GM12872 (cell line): ENCODE measurements at regions not wholly inside any gene's neighbourhood (a gene's known extent, or its start where the extent isn't known, plus 50 kb on each side); places are given as distances from the start of the nearest gene placed in this dataset.

ENCODE experiments used
- TF ChIP-seq, protein P1 (sequence below): IDR thresholded peaks from 3 replicates; pipeline ENCODE4 v1.5.1; 2011; ENCODE audit warnings: low read depth, mild to moderate bottlenecking, low read length, moderate library complexity; ENCODE audit not compliant: insufficient read depth

DNA sequence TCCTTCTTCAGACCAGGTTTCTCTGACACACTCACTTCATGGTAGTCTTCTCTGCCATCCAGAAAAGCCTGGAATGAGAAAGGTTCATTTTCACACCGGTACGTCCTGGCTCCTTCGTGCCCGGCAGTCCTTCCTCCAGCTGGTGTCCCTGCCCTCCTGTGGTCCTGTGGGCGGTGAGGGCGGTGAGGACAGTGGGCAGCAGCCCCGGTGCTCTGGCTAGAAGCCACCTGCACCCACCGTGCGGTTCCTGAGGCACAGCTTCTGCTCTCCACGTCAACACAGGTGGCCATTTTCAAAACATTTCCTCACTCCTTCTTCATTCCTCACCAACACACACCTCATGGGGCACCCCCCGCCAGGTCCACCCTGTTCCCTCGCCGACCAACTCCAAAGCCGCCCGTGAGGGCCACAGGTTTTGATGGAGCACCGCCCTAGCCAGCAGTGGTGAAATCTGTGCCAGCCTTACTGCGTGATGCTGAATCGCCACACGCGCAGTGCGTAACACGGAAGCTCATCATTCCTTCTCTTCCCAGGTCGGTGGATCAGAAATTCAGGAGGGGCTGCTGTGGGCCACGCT lies 251.4 kb upstream of the RNF32 start:
- TF ChIP-seq, protein P1, sequence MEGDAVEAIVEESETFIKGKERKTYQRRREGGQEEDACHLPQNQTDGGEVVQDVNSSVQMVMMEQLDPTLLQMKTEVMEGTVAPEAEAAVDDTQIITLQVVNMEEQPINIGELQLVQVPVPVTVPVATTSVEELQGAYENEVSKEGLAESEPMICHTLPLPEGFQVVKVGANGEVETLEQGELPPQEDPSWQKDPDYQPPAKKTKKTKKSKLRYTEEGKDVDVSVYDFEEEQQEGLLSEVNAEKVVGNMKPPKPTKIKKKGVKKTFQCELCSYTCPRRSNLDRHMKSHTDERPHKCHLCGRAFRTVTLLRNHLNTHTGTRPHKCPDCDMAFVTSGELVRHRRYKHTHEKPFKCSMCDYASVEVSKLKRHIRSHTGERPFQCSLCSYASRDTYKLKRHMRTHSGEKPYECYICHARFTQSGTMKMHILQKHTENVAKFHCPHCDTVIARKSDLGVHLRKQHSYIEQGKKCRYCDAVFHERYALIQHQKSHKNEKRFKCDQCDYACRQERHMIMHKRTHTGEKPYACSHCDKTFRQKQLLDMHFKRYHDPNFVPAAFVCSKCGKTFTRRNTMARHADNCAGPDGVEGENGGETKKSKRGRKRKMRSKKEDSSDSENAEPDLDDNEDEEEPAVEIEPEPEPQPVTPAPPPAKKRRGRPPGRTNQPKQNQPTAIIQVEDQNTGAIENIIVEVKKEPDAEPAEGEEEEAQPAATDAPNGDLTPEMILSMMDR = no peak

DNA sequence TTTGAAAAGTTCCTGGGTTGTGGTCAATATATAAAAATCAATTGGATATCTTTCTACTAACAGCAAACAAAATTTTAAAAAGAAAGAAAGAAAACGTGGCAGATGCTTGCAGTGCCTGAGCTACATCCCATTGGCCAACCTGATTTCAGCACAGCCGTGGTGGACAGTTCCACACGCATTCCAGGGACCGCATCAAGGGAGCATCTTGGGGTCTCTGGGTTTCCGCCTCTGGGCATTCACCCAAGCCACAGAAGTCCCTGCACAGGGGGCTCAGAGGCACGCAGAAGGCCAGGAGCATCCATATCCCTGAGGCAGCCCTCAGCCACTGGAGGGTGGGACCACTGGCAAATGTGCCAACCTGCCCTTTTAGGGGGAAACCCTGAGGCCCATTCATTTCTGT lies 254.5 kb upstream of the RNF32 start:
- TF ChIP-seq, protein P1 = no peak

DNA sequence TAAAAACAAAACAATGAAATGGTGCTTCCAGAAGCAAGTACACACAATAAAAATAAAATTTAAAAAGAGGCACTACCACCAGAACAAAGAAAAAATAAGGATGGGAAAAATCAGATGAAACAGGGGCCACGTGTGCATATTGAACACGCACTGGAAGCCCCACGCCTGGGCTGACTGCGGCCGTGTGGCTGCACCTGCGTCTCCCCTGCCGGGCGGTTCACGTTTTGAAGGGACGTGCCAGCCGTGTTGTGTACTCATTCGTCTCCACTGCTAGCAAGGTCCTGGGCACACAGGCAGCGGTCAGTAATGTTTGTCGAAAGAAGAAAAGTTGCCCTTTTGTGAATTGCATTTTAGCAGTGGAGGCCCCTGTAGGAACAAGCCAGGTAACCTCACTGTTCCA lies 255.9 kb upstream of the RNF32 start:
- TF ChIP-seq, protein P1 = no peak

DNA sequence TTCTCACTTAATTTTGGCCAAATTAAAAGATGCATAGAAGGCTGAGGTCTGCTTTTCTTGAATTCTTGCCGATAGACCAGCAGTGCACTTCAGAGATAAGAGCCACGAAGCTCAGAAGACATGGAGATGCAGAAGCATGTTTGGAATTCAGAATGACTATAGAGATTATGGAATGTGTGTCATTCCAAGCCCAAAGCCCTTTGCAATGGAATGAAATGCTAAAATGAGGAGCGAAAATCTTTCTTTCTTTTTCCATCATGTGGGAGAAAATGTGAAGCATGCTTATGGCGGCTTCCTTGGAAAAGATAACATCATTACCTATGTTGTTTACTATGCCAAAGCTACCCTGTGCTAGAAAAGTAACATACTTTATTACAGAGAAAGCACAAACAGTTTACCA lies 257.0 kb upstream of the RNF32 start:
- TF ChIP-seq, protein P1 = no peak

DNA sequence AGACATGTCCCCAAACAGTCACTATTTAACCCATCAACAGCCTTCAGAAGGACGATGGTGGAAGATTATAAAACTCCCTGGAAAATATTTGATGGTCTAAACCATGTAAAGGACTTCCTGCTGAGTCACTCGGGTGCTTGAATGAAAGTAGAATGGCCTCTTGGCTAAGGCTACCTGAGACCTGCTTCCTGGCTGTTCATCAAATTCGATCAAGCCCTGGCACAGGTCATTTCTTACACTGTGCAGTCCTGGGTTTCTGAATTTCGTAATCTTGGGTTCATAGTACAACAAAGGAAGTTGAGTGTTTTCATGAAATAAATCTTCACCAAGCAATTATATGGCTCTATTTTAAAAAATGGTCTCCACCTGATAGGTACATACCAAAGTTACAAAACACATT lies 260.3 kb upstream of the RNF32 start:
- TF ChIP-seq, protein P1 = no peak

DNA sequence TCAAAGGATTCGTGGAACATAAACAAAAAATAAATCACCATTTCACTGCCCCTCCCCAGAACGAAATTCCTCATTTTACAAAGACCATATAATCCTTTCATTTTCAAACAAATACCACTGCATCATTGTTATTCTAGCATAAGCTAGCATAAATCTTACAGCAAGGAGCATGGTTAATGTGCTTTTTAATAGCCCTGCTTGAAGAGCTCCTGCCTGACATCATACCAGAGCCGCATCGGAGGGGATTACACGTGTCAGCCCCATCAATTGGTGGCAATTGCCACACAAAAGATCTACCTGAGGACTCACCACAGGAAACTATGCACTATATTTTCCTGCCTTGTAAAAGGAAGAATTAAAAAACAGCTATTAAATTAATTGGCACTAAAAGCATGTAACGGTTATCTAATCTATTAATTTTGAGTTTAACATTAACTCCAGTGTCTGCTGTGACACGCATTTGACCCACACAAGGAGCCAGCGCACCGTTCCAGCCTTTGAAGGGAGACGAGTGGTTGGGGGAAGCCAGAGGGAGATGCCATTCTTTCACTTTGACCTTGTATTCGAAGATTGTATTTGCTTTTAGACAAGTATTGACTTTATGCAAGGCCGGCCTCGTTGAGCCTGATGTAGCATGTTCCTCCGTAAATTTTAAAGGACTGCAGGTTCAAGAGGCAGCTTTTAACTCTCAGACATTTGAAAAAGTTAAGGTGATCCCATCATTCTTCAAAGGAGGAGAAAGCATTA lies 261.1 kb upstream of the RNF32 start:
- TF ChIP-seq, protein P1 = no peak

DNA sequence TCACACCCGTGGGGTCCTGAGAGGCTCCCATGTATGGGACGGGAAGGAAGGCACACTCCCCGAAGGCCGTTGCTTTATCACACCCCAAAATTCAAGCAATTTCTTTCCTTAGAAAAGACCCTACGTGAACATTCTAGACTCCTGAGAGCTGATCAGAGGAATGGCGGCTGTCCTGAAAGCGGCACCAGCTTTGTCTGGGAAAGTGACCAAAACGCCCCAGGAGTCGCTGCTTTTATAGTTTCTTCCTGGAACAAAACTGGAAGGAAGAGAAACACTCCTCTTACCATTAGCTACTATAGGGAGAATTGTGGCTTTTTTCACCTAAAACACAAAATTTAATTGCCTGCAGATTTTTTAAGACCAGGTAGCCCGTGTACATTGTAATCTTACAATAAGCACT lies 261.8 kb upstream of the RNF32 start:
- TF ChIP-seq, protein P1 = no peak
